ENCODE measurements at regions not wholly inside any gene's neighbourhood (a gene's known extent, or its start where the extent isn't known, plus 50 kb on each side); places are given as distances from the start of the nearest gene placed in this dataset.

DNA sequence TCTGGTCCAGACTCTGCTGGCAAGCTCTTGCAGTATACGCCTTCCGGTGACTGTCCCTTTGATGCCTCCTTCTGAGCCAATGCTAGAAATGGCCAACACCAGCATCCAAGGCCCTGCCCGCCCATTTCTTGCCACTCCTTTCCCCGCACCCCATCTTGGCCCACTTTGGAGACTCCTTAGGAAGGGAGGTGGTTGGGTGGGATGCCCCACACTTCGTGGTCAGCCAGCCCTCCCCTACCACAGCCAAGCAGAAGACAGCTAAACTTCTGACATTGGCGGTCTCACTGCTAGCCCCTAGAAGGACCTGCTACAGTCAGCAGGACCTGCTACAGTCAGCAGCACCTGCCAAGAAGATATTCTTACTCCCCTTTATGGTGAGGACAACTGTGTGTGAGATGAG, 73.5 kb upstream of the CLDN14 start:
- TF ChIP-seq, protein P1, sequence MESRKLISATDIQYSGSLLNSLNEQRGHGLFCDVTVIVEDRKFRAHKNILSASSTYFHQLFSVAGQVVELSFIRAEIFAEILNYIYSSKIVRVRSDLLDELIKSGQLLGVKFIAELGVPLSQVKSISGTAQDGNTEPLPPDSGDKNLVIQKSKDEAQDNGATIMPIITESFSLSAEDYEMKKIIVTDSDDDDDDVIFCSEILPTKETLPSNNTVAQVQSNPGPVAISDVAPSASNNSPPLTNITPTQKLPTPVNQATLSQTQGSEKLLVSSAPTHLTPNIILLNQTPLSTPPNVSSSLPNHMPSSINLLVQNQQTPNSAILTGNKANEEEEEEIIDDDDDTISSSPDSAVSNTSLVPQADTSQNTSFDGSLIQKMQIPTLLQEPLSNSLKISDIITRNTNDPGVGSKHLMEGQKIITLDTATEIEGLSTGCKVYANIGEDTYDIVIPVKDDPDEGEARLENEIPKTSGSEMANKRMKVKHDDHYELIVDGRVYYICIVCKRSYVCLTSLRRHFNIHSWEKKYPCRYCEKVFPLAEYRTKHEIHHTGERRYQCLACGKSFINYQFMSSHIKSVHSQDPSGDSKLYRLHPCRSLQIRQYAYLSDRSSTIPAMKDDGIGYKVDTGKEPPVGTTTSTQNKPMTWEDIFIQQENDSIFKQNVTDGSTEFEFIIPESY (IDR thresholded peaks at IDR 0.05; ENCODE audit: extremely low read depth, insufficient replicate concordance, low read length), result no peak
- TF ChIP-seq EZH2 (IDR thresholded peaks at IDR 0.05), result no peak
- no peak for TF ChIP-seq SRF (IDR thresholded peaks at IDR 0.05; ENCODE audit: low read depth)
- no peak for TF ChIP-seq CEBPB (IDR thresholded peaks at IDR 0.05; ENCODE audit: low read depth)
- TF ChIP-seq, protein P2, sequence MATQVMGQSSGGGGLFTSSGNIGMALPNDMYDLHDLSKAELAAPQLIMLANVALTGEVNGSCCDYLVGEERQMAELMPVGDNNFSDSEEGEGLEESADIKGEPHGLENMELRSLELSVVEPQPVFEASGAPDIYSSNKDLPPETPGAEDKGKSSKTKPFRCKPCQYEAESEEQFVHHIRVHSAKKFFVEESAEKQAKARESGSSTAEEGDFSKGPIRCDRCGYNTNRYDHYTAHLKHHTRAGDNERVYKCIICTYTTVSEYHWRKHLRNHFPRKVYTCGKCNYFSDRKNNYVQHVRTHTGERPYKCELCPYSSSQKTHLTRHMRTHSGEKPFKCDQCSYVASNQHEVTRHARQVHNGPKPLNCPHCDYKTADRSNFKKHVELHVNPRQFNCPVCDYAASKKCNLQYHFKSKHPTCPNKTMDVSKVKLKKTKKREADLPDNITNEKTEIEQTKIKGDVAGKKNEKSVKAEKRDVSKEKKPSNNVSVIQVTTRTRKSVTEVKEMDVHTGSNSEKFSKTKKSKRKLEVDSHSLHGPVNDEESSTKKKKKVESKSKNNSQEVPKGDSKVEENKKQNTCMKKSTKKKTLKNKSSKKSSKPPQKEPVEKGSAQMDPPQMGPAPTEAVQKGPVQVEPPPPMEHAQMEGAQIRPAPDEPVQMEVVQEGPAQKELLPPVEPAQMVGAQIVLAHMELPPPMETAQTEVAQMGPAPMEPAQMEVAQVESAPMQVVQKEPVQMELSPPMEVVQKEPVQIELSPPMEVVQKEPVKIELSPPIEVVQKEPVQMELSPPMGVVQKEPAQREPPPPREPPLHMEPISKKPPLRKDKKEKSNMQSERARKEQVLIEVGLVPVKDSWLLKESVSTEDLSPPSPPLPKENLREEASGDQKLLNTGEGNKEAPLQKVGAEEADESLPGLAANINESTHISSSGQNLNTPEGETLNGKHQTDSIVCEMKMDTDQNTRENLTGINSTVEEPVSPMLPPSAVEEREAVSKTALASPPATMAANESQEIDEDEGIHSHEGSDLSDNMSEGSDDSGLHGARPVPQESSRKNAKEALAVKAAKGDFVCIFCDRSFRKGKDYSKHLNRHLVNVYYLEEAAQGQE (IDR thresholded peaks at IDR 0.05; ENCODE audit: low read depth), result no peak
- no peak for TF ChIP-seq YY1 (IDR thresholded peaks at IDR 0.05; ENCODE audit: extremely low read depth, insufficient replicate concordance, low read depth, low read length)
- TF ChIP-seq EZH2phosphoT487 (IDR thresholded peaks at IDR 0.05; ENCODE audit: borderline replicate concordance), result no peak
- no peak for TF ChIP-seq ZFX (IDR thresholded peaks at IDR 0.05)
- no peak for TF ChIP-seq ELF1 (IDR thresholded peaks at IDR 0.05; ENCODE audit: borderline replicate concordance, low read depth)
- no peak for TF ChIP-seq ZNF274 (IDR thresholded peaks at IDR 0.05; ENCODE audit: low read depth, low read length)
- no peak for TF ChIP-seq CBX3 (IDR thresholded peaks at IDR 0.05; ENCODE audit: low read depth)
- TF ChIP-seq RAD21 (IDR thresholded peaks at IDR 0.05; ENCODE audit: low read depth), result no peak
- TF ChIP-seq, protein P3, sequence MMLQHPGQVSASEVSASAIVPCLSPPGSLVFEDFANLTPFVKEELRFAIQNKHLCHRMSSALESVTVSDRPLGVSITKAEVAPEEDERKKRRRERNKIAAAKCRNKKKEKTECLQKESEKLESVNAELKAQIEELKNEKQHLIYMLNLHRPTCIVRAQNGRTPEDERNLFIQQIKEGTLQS (IDR thresholded peaks at IDR 0.05), result no peak
- no peak for TF ChIP-seq TCF7L2 (IDR thresholded peaks at IDR 0.05; ENCODE audit: borderline replicate concordance, extremely low read depth, insufficient read depth, insufficient read length)
- TF ChIP-seq JUND (IDR thresholded peaks at IDR 0.05), result no peak
- TF ChIP-seq, protein P4, sequence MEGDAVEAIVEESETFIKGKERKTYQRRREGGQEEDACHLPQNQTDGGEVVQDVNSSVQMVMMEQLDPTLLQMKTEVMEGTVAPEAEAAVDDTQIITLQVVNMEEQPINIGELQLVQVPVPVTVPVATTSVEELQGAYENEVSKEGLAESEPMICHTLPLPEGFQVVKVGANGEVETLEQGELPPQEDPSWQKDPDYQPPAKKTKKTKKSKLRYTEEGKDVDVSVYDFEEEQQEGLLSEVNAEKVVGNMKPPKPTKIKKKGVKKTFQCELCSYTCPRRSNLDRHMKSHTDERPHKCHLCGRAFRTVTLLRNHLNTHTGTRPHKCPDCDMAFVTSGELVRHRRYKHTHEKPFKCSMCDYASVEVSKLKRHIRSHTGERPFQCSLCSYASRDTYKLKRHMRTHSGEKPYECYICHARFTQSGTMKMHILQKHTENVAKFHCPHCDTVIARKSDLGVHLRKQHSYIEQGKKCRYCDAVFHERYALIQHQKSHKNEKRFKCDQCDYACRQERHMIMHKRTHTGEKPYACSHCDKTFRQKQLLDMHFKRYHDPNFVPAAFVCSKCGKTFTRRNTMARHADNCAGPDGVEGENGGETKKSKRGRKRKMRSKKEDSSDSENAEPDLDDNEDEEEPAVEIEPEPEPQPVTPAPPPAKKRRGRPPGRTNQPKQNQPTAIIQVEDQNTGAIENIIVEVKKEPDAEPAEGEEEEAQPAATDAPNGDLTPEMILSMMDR (IDR thresholded peaks at IDR 0.05 in 2 of 3, conservative IDR thresholded peaks at IDR 0.05 in 1 of 3; ENCODE audit: borderline replicate concordance in 1 of 3, insufficient read depth in 1 of 3, low read depth in 2 of 3, low read length in 2 of 3), result no peak
- TF ChIP-seq POLR2AphosphoS5 (IDR thresholded peaks at IDR 0.05; ENCODE audit: low read depth, low read length), result no peak
- TF ChIP-seq SIN3A (IDR thresholded peaks at IDR 0.05; ENCODE audit: low read depth), result no peak
- TF ChIP-seq EGR1 (IDR thresholded peaks at IDR 0.05; ENCODE audit: low read depth), result no peak
- no peak for TF ChIP-seq POLR2A (IDR thresholded peaks at IDR 0.05; ENCODE audit: borderline replicate concordance, extremely low read depth, insufficient read depth, insufficient read length)
- intact Hi-C loops (cut with micrococcal nuclease), result no loop called here
- no peak overlapping the region for H3K4me2 ChIP-seq (ENCODE audit: low read length)
- no peaks in the 10 kb centered on the region for H3K36me3 ChIP-seq (ENCODE audit: control insufficient read depth in 1 of 2, insufficient read depth in 2 of 2, low read length in 2 of 2)
- no peaks in the 10 kb centered on the region for H3K4me1 ChIP-seq (ENCODE audit: control insufficient read depth in 1 of 2, insufficient read depth in 2 of 2, low read length in 2 of 2)
- peaks cover 5% of the 10 kb centered on the region; the same call in 1 of the 2 replicates for H3K27me3 ChIP-seq (ENCODE audit: insufficient read depth, low read length)
- no peak overlapping the region for H3K27ac ChIP-seq (ENCODE audit: low read depth, low read length)
- DNase-seq (ENCODE audit: low read depth, low spot score) (no peak), ATAC-seq (no peak)
- no peak overlapping the region for H2AFZ ChIP-seq (ENCODE audit: low read depth, low read length, poor library complexity, severe bottlenecking)
- H4K20me1 ChIP-seq (ENCODE audit: insufficient read depth), result no peaks in the 10 kb centered on the region
- RAD21 ChIA-PET (ENCODE audit: low non-redundant PET in 1 of 2, low total read pairs in 2 of 2, uncharacterized antibody in 2 of 2, unreplicated experiment in 2 of 2), result no interaction called here
- BruUV-seq (replicated peaks), result no TSS peak
- H3K9me2 ChIP-seq (ENCODE audit: insufficient read depth), result no peaks in the 10 kb centered on the region
- H3K9me3 ChIP-seq (ENCODE audit: control insufficient read depth in 1 of 2, insufficient read depth in 1 of 2, low read depth in 1 of 2, low read length in 2 of 2), result no peaks in the 10 kb centered on the region
- CTCF ChIA-PET, result no interaction called here
- H3K79me2 ChIP-seq (ENCODE audit: insufficient read depth, low read length), result no peaks in the 10 kb centered on the region
- H3K9ac ChIP-seq (ENCODE audit: low read length), result no peak overlapping the region
- POLR2A ChIA-PET, result no interaction called here
- H3K4me3 ChIP-seq (replicated peaks in 1 of 2; ENCODE audit: low read depth in 1 of 2, low read length in 2 of 2), result no peak overlapping the region
